Middle frontal gyrus (tissue), 1 donor: ENCODE measurements at regions not wholly inside any gene's neighbourhood (a gene's known extent, or its start where the extent isn't known, plus 50 kb on each side); places are given as distances from the start of the nearest gene placed in this dataset.

Source experiments
- DNase-seq: peaks from one replicate; pipeline ENCODE4 v3.0.0-alpha.2; 2015; ENCODE audit warnings: low spot score; ENCODE audit errors: extremely low spot score

DNA sequence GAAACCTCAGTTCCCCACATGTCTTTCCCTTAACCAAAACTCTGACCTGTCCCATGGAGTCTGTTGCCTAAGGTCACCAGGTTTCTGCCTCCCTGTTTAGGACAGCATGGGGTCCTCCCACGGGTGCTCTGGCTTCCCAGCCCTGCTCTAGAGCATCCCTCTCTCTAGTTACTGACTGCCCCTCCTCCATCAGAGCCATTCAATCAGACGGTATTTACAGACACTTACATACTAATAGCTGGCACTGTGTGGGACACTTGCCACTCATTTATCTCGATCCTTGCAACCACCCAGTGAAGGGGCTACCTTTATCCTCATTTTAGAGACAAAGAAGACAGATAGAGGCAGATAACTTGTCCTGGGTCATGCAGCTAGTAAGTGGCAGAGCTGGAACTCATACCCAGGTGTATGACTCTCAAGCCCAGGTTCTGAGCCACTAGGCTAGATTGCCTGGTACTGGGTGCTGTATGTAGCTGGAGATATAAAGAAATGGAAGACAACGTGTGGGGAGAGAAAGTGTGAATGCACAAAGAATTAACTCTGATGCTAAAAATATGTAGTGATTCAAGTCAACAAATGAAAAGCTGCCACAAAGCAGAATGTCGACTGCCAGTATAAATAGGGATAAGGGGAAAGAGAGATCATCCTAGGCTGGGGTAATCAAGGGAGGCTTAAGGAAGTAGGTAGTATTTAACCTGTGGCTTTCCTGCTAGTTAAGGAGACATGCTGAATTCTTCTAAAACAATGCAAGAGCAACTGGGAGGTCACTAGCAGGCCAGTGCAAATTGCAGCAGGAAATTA, 52.5 kb upstream of the PDE8B start:
- DNase-seq = no peak

DNA sequence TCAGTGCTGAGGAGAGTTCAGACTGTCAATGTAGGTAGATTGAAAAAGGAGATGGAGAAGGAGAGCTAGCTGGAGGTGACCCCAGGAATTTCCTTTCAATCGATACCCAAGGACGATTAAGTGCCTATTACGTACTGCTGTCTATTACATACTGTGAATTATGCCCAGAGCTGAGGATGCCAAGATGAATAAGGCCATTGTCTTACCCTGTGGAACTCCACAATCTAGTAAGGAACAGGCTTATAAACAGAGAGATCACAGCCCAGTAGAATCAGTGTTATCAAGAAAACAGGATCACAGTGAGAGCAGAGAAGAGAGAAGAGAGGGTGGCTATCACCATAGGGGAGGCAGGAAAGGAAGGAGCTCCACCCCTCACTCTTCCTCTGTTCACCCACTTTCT, 54.1 kb upstream of the PDE8B start:
- DNase-seq = no peak

DNA sequence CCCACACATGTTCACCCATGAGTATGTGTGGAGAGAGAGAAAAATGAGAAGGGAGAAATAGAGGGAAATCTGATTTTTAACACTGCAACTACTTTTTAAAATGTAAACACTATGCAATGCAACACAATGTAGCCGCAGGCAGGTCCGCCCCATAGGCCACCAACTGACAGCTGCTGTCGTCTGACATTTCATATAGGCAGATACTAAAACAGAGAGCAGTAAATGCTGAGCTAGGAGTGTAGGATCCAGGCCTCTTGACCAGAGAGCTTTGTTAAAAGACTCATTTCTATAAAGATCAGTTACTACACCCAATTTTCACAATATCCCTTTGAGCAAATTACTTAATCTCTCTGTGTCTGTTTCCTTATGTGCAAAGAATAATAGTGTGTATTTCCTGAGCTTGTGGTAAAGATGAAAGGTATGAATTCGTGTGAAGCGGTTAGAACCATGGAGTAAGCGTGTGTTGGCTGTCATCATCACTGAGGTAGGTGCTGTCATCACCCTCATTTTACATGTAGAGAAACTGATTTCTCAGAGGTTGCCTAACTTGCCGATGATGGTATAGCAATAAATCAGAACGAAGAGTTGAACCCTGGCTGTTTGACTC, 55.2 kb upstream of the PDE8B start:
- no peak for DNase-seq

DNA sequence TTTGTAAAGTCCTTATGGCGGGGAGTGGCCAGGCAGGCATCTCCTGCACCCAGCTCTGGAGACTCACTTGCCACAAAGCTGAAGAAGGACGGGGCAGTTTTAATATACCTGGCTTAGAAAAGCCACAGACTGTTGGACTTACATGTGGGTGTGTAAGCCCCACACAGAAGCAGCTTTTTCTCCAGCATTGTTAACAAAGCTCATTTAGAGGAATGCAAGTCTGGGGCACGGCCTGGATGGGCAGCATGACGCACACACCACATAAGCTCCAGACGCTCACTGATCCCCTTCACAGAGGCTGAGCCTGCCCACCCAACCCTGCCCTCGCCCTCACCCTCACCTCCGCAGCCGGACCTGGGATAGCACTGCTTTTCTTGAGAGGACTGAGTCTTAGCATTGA, 58.0 kb upstream of the PDE8B start:
- DNase-seq = no peak

DNA sequence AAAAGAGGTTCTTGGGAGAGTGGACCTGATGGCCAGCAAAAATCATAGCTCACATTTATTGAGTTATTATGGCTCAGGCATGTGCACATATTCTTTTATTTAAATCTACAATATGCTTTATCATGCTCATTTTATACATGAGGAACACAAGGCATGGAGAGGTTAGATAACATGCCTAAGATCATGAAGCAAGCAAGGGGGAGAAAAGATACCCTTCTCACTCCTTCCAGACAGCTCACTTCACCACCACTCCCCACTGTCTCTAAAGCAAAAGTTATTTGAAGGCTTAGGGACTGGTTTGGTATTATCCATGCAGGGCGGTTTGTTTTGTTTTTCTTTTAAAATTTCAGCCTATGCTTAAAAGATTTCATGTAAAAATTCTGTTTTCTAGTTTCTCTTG, 59.0 kb upstream of the PDE8B start:
- DNase-seq = no peak

DNA sequence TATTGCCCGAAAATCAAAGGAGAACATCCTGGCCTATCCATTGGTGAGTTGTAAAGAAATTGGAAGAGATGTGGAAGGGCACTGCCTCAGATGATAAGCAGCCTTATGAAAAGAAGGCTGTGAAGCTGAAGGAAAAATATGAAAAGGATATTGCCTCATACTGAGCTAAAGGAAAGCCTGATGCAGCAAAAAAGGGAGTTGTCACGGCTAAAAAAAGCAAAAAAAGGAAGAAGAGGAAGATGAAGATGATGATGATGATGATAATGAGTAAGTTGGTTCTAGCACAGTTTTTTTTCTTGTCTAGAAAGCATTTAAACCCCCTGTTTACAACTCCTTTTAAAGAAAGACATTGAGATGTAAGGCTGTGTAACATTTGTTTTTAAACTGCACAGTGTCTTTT, 59.8 kb upstream of the ZBED3 start:
- DNase-seq = no peak

DNA sequence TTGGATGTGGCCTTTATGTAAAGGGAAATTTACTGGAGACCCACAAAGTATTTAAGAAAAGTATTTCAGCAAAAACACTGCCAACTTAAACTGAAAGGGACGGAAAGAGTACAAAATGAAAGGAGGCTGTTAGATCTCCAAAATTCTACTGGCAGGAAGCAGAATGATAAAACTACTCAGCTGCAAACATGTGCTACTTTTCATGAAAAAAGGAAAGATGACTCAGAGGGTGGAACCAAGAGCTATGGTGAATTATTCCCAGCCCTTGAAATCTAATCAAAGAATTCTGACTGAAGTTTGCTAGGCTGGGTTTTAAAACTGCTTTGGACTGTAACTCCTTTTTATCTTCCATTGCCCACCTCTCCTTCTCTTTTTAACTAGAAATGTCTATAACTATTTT, 58.6 kb upstream of the ZBED3 start:
- no peak for DNase-seq

DNA sequence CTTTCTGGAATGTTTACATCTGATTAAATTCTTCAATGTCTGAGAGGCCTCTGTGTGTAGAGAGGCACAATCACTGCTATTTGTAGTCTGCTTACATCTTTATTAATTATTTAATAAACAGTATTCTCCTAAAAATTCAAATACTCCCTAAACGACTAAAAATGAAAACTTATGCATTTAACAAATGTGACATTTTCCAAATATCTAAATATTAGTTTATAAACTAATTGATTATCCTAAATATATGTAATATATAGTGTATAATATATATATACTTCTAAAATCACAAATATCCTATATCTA, 57.7 kb upstream of the ZBED3 start:
- DNase-seq = no peak

DNA sequence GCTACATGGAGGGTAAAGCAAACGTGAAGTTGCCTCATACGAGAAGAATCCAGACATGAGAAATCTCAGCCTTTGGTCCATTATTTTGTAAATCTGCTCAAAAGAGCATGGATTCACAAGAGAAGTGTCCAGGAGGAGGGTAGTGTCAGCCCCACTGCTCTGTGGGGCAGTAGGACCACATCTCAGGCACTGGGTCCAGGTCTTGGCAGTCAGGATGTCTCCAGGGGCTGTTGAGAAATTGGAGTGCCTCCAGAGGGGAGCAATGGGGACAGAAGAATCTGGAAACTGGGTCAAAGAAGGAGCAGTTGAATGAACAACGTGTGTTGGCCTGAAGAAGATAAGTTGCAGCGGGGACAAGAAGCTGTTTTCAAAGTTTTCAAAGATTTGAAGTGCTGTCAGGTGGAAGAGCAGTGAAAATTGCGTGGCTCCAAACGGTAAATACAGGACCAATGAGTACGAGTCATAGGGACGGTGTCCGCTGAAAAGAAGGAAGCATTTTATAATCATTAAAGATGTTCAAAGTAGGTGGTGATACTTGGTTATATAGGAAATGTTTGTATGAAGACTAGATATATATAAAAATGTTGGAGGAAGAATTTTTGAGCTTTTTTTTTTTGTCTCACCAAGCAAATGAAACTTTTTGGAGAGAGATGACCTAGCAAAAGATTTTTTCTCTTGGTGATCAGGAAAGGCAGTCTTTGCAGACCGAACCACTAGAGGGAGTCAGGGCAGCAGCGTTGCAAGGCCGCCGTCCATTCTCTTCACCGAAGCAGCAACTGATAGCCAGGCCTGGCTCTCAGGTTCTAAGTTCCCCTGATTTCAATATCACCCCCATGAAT, 57.1 kb upstream of the ZBED3 start:
- peak; percentile 72 for DNase-seq

DNA sequence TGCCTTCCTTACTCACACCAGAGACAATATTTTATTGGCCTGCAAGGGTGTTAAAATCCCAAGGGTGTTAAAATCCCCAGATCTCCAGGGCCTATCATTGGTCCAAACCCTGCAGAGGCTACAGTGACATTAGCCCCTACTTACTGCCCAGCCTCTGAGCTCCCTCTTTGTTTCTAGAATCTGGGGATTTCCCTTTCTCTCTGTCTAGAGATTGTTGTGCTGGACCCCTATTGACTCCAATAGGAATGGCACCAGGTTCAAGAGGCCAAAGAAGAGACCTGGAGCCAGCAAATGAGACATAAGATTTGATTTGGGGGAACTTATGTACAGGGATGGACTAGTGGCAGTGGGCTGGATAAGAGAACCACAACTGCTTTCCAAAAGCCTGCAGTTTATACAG, 53.3 kb upstream of the ZBED3 start:
- no peak for DNase-seq

DNA sequence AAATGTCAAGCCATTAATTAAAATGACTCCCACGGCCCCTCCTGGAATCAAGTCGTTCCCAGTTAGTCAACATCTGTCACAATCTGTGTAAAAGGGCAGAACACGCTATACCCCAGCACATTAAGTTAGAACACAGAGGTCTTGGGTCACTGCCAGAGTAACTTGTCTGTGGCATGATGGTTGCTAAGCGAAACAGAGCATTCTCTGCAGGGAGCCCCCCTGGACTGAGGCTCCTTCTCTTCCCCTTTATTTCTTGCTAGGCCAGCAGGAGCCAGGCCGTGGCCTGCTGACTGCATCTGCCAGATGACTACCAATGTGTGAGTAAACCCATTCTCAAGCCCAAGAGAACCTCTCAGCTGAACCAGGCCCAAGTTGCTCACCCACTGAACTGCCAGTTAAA, 51.9 kb upstream of the ZBED3 start:
- DNase-seq = no peak
